HG02852 (cell line): ENCODE measurements at regions not wholly inside any gene's neighbourhood (a gene's known extent, or its start where the extent isn't known, plus 50 kb on each side); places are given as distances from the start of the nearest gene placed in this dataset.

ENCODE experiments used
- ATAC-seq: cut with Tn5 transposase; IDR thresholded peaks from one replicate; pipeline ENCODE4 v1.9.1; 2021; ENCODE audit warnings: mild to moderate bottlenecking, moderate library complexity; ENCODE audit not compliant: unreplicated experiment

DNA sequence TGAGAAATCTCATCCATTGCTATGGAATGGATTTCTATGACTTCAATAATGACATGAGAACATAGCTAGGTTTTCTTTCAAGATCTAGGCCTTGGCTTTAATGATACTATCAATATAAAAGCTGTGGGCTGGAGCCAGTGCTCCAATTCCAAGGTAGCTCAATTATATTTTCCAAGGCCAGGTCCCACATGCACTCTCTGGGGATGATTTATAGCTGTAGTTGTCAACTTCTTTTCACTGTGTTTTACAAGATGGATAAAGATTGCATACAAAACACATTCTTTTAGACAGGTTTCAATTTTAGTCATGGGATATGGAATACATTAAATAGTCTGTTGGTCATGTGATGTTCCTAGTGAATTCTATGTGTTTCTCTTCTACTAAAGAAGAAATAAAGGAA lies 156.7 kb downstream of the DCAF12L1 start:
- ATAC-seq: no peak

DNA sequence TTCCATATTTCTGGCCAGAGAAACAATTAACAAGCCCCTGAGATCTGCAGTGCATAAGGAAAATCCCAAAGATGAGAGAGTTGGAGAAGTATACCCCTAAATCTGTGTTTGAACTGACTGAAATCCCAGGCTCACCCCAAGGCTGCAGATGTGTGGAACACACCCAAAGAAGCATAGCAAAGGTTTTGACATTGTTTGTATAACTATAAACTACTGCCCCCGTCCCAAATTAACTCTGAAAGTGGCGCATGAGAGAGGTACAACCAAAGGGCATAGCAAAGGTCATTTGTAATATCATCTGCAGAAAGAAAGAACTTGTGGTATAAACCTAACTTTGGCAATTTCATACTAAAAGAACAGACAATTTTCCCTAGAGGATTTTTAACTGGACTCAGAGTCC lies 157.9 kb downstream of the DCAF12L1 start:
- no peak for ATAC-seq

DNA sequence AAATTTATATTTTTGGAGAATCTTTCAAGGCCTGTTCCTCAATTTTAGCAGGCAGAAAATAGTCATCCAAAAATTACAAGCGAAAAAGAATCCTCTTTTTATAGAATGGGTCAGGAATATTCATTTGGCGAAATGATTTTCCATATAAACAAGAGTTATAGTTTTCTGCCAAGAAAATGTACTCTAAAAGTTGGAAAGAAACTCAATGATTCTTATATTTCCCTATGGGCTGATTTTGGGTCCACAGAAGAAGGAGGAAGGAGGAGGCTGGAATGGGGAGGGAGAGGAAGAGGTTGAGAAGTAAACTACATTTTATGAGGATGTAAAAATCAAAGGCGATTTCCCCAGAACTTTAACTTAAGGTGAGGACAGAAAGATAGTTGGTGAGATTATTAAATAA lies 159.3 kb downstream of the DCAF12L1 start:
- ATAC-seq: no peak

DNA sequence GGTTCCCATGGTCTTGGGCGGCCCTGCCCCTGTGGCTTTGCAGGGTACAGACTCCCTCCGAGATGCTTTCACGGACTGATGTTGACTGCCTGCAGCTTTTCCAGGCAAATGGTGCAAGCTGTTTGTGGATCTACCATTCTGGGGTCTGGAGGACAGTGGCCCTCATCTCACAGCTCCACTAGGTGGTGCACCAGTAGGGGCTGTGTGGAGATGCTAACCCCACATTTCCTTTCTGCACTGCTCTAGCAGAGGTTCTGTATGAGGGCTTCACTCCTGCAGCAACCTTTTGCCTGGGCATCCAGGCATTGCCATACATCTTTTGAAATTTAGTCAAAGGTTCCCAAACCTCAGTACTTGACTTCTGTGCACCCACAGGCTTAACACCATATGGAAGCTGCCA lies 176.1 kb downstream of the DCAF12L1 start:
- ATAC-seq: no peak

DNA sequence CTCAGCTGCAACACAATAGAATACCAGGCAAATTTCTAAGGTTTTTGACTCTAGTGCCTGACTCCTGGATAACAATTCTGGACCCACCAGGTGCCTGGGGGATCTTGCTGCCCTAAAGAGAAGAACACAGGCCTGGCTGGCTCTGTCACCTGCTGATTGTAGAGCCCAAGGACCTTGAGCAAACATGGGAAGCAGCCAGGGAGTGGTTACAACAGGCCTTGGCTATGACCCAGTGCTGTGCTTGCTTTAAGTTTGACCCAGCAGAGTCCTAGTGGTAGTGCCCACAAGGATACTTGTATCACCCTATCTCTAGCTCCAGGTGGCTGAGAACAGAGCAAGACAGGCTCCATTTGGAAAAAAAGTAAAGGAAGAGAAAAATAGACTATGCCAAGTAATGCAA lies 176.8 kb upstream of the DCAF12L2 start:
- no peak for ATAC-seq

DNA sequence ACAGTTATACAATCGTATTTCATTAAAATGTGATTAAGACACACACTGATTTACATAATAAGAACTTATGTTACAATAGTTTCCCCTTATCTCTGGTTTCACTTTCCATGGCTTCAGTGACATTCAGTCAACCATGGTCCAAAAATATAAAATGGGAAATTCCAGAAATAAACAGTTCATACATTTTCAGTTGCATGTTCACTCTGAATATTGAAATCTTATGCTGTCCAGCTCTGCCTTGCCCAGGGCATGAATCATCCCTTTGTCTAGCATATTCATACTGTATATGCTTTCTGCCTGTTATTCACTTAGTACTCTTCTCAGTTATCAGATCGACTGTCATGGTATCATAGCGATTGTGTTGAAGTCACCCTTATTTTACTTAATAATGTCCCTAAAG lies 173.8 kb upstream of the DCAF12L2 start:
- ATAC-seq: peak; percentile 57

DNA sequence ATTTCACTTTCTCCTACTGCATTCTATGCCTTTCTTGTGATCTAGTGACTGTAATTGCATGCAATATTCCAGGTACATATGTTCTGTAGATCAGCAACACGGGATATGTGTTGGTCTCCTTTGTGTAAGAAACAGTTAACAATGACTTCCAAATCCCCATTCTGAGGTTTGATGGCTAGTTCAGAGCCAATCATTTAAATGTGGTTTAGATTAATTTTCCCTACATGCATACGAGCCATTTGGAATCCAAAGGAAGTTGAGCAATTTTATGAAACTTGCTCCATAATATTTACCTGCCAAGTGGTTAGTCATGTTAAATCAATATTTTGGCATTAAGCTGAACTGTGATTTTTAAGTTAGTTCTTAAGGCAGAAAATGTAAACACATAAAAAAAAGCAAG lies 172.8 kb upstream of the DCAF12L2 start:
- no peak for ATAC-seq

DNA sequence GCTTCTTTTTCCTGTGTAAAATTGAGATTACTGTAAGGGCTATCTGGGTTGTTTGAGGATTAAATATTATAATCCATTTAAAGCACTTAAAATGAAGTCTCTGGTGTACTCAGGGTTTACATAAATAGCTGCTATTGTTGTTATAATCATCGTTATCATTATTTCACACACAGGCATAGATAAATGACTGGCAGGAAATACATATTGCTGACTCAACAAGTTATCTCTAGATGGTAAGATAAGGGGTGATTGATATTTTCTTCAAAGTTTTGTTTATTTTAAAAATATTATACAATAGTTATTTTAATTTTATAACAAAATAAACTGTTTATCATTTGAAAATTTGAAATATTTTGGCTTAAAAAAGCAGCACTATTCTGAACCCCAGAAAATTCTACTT lies 134.3 kb upstream of the DCAF12L2 start:
- no peak for ATAC-seq

DNA sequence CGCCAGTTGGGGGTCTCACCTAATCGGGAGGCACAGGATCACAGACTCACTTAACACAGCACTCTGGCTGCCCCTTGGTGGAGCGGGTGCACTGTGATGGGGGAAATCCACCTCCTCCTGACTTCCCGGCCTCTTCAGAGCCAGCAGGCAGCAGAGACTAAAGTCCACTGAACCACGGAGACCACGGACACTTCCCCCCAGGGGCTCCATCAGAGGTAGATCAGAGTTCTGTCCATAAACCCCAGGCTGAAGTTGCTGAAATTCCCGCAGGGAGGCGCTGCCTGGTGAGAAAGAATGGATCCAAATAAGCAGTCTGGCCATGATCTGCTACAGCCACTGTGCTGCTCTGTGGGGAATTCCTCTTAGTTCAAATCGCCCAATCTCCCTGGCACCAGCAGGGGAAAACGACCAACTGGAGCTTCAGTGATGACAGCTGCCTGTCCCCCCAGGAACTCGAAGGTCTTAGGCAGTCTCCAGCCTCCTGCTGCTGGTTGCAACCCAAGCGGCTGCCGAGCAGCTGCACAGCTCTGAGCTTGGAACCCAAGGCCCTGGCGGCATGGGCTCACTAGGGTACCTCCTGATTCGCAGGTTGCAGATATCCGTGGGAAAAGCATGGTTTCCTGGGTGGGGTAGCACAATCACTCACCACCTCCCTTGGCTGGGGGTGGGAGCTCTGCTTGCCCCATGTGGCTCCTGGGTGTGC lies 106.9 kb upstream of the DCAF12L2 start:
- ATAC-seq: no peak

DNA sequence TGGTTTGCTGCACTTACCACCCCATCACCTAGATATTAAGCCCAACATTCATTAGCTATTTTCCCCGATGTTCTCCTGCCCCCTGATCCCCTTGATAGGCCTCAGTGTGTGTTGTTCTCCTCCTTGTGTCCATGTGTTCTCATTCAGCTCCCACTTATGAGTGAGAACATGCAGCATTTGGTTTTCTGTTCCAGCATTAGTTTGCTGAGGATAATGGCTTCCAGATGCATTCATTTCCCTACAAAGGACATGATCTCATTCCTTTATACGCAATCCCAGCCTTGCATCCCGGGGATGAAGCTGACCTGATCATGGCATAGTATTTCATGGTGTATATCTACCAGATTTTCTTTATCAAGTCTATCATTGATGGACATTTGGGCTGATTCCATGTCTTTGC lies 99.0 kb upstream of the DCAF12L2 start:
- no peak for ATAC-seq

DNA sequence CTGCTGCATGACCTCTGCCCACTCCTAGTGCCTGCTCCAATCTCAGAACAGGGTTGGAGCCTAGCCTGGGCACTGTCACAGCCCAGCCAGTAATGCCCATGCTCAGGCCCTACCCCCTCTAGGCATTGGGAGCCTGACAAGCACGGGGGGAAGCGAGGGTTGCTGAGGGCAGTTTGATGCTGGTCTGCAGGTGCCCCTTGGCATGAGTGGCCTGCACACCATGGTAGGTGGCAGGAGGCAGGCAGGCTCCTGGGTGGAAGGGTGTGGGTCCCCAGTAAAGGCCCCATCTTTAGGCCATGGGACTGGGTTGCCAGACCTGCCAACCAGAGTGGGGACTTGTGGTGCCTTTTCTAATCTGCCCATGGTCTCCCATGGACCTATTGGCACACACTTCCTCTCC lies 72.1 kb upstream of the DCAF12L2 start:
- ATAC-seq: no peak

DNA sequence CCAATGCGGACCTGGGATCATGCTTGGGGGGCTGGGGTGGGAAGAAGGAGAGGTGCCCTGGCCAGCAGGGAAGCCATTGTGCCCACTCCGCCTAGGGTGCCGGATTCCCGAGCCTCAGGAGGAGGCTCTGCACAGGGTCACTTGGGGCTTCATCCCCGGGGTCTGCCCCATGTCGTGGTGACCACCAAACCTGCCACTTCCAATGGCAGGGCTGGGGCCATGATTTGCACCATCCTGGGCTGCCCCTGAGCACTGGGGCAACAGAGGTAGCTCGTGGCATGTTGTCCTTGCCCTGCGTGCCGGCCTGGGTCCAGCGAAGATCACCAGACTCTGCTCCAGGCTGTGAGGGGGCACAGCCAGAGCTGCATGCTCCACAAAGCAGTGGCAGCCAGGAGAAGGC lies 71.4 kb upstream of the DCAF12L2 start:
- ATAC-seq: no peak
